GM12873 (cell line): ENCODE measurements at regions not wholly inside any gene's neighbourhood (a gene's known extent, or its start where the extent isn't known, plus 50 kb on each side); places are given as distances from the start of the nearest gene placed in this dataset.

Experiments used
- TF ChIP-seq, protein P1 (sequence below): IDR thresholded peaks from 2 replicates; pipeline ENCODE4 v1.5.1; 2012; ENCODE audit warnings: low read depth, mild to moderate bottlenecking, moderate library complexity, low read length, control low read depth; ENCODE audit not compliant: insufficient read depth; ENCODE audit errors: missing control alignments

DNA sequence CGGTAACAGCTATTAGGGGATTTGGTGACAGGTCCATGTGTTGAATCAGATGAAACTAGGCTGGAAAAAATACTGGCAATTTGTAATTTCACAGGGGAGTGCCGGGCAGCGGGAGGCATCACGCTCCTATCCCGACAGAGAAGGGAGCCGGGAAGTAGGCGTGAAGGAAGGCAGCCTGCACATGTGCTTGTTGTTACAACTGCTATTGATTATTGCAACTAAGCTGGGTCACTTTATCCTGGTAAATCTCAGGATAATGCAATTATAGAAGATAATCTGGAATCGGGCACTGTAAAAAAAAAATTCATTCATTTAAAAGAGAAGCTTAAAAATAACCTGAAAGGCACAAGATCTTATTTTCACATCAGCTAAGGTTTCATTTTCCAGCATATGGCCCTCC is 180.6 kb downstream of the FOXL1 start:
- TF ChIP-seq, protein P1, sequence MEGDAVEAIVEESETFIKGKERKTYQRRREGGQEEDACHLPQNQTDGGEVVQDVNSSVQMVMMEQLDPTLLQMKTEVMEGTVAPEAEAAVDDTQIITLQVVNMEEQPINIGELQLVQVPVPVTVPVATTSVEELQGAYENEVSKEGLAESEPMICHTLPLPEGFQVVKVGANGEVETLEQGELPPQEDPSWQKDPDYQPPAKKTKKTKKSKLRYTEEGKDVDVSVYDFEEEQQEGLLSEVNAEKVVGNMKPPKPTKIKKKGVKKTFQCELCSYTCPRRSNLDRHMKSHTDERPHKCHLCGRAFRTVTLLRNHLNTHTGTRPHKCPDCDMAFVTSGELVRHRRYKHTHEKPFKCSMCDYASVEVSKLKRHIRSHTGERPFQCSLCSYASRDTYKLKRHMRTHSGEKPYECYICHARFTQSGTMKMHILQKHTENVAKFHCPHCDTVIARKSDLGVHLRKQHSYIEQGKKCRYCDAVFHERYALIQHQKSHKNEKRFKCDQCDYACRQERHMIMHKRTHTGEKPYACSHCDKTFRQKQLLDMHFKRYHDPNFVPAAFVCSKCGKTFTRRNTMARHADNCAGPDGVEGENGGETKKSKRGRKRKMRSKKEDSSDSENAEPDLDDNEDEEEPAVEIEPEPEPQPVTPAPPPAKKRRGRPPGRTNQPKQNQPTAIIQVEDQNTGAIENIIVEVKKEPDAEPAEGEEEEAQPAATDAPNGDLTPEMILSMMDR: no peak

DNA sequence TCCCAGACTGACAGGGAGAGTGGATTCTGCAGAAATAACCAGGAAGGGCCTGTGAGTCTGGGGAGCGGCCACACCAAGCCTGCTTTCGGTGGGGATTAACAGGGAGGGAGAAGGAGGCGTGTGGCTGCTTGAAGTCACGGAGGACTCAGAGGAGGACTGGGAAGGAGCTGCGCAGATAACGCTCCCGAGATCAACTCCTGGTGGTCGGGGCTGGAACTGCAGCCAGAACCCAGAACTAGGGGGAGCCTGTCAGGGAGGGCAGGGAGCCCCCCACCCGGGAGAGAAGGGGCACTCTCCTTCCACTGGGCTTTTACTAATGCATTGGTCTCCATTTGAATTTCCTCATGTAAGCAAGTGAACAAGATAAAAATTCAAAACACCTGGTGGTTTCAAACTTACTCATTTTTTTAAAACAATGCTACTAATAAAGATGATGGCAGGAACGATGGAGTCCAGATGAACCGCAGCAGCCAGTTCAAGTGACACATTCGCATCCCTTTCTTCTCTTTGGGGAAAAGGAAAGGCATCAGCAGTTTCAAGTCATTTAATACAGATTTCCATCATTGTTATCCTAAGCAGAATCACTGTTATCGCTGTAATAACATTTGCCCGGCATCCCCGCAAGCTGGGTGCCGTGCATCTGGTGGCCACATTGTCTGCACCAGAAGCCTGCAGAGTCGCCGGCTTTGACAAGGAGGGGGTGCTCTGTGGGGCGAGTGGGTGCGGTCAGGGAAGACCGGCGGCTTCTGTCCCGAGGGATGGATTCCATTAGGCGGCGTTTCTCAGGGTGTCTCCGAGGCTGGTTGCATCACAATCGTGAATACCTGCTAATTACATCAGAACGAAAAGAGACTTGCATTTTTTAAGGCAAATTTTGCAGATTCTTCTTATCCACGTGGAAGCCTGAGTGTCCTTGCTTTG is 183.0 kb downstream of the FOXL1 start:
- TF ChIP-seq, protein P1: peak; percentile 76

DNA sequence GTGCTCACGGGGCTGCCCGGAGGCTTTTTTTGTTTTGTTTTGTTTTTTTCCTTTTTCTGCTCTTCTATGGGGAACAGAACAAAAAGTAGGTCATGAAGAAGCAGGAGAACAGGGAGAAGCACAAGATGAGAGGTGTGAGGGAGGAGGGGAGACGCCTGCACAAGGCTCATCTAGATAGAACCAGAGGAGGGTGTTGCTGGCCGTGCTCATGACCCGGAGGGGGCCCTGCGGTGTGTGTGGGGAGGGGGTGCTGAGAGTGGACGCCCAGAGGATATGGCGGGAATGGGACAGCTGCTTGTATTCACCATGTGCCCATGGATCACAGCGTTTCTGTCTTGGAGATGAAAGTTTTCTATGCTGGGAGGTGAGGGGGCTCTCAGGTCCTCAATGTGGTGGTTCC is 183.7 kb downstream of the FOXL1 start:
- TF ChIP-seq, protein P1: no peak

DNA sequence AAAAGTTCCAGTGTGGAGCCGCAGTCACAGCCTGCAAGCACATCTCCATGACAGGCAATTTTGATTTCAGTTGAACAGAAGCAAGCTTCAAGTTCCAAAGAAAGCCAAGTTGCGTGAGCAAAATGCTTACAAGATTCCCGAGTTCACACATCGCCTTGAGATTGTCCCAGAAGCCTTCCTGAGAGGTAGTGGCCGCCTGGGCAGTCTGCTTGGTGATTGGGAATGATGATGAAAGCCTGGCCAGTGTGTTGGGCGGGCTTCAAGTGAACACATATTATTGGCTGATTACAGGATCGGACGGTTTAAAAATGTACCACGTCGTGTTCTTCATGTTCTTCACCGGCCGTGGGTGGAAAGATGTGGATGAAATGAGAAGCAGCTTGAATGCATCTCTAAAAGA is 185.5 kb downstream of the FOXL1 start:
- TF ChIP-seq, protein P1: no peak

DNA sequence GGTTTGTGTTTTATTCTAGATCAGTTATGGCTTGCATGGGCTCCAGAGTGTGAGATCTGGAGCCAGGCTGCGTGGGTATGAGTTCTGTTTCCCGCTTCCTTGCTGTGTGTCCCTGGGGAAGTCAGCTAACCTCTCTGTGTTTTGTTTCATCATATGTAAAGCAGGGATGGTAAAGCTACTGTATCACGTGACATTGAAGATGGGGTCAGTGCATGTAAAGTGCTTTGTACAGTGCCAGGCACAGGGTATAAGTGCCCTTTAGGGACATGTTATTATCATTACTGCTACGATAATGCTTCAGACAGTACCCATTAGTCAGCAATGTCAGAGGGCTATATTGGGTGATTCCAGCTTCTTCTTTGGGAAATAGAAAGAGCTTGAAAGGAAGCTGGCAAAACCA is 186.2 kb downstream of the FOXL1 start:
- TF ChIP-seq, protein P1: no peak

DNA sequence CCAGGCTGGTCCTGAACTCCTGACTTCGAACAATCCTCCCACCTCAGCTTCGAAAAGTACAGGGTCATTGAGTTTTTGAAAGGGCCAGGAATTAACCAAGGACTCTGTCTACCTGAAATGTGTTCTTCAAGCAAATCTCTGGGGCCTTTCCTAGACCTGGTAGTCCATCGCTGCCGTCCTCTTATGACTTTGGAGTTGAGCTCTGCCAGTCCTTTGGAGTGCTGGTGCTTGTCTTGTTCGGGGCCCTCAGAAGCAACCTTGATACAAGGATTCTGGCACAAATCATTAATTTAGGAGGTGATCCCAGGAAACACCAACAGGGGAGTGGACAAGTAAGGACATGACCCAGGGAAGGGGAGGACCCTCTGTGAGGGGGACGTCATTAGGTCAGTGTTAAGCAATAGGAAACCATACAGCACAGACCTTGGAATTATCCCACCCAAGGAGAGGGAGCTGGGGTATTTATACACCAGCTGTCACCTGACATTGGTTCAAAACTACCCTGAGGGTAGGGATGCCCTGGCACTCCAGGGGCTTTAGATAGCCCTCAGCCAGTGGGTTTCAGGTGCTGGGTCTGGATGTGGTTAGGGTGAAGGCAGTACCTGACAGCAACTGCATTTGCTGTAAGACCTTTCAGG is 187.2 kb downstream of the FOXL1 start:
- TF ChIP-seq, protein P1: no peak

DNA sequence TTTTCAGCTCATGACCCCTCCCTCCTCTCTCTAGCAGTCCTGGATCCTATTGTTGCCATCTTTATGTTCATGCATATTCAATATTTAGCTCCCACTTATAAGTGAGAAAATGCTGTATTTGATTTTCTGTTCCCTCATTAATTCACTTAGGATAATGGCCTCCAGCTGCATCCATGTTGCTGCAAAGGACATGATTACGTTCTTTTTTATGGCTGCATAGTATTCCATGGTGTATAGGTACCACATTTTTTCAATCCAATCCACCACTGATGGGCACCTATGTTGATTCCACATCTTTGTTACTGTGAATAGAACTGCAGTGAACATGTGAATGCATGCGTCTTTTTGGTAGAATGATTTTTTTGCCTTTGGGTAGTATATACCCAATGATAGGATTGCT is 188.4 kb downstream of the FOXL1 start:
- TF ChIP-seq, protein P1: no peak
